Suprapubic skin (tissue), 3 donors: ENCODE measurements at regions not wholly inside any gene's neighbourhood (a gene's known extent, or its start where the extent isn't known, plus 50 kb on each side); places are given as distances from the start of the nearest gene placed in this dataset.

Experiments
- CTCF ChIP-seq, 2 donors: fragments of 200-600 bp in 1 of 2; fragments of 450-650 bp in 1 of 2; sonication (generic) in 1 of 2; IDR thresholded peaks; one replicate each; pipeline ENCODE4 v1.5.1; 2016 to 2019; ENCODE audit warnings: antibody characterized with exemption in 2 of 2, mild to moderate bottlenecking in 1 of 2, moderate library complexity in 1 of 2
- EP300 ChIP-seq: sonication (generic); formaldehyde crosslinking; IDR thresholded peaks from one replicate; pipeline ENCODE4 v1.6.1; 2017; ENCODE audit warnings: antibody characterized with exemption

GRCh38 chr10:17510242-17510908, 56.0 kb upstream of the ST8SIA6 start:
- no peak for TF ChIP-seq EP300
- TF ChIP-seq CTCF (IDR thresholded peaks at IDR 0.05), result no peak
